Liver (tissue), 8 donors: ENCODE measurements at regions not wholly inside any gene's neighbourhood (a gene's known extent, or its start where the extent isn't known, plus 50 kb on each side); places are given as distances from the start of the nearest gene placed in this dataset.

ENCODE experiments used
- DNase-seq: peaks from one replicate; pipeline ENCODE4 v3.0.0-alpha.2; 2017; ENCODE audit warnings: low spot score
- H3K27ac ChIP-seq, 2 donors: one replicate each; pipeline ENCODE4 v1.7.0; 2013; ENCODE audit warnings: inconsistent platforms in 2 of 2, low read length in 2 of 2, control low read depth in 1 of 2, low read depth in 1 of 2, mild to moderate bottlenecking in 1 of 2
- H3K27me3 ChIP-seq, 4 donors: one replicate each; pipeline versions ENCODE4 v1.6.1 to v1.7.0; 2013; ENCODE audit warnings: low read length in 3 of 4, inconsistent platforms in 1 of 4, mild to moderate bottlenecking in 1 of 4, moderate library complexity in 1 of 4; ENCODE audit not compliant: control insufficient read depth in 4 of 4, insufficient read depth in 4 of 4
- H3K36me3 ChIP-seq, 4 donors: one replicate each; pipeline versions ENCODE4 v1.6.1 to v1.7.0; 2013; ENCODE audit warnings: low read length in 3 of 4, mild to moderate bottlenecking in 3 of 4, low read depth in 1 of 4, moderate library complexity in 1 of 4; ENCODE audit not compliant: control insufficient read depth in 4 of 4, insufficient read depth in 3 of 4
- H3K4me1 ChIP-seq, 4 donors: one replicate each; pipeline versions ENCODE4 v1.6.1 to v1.7.0; 2013; ENCODE audit warnings: low read length in 3 of 4, mild to moderate bottlenecking in 3 of 4, moderate library complexity in 1 of 4; ENCODE audit not compliant: control insufficient read depth in 4 of 4, insufficient read depth in 4 of 4
- H3K4me3 ChIP-seq, 3 donors: one replicate each; pipeline versions ENCODE4 v1.6.1 to v1.7.0; 2013; ENCODE audit warnings: low read length in 3 of 3, control low read depth in 1 of 3, low read depth in 1 of 3, mild to moderate bottlenecking in 1 of 3
- H3K9ac ChIP-seq, 2 donors: one replicate each; pipeline ENCODE4 v1.7.0; 2013; ENCODE audit warnings: low read length in 2 of 2, mild to moderate bottlenecking in 2 of 2, moderate library complexity in 2 of 2, control low read depth in 1 of 2, low read depth in 1 of 2
- H3K9me3 ChIP-seq, 4 donors: one replicate each; pipeline versions ENCODE4 v1.6.1 to v1.7.0; 2013; ENCODE audit warnings: low read length in 3 of 4; ENCODE audit not compliant: control insufficient read depth in 4 of 4
- EGR1 ChIP-seq, 2 donors: IDR thresholded peaks; 2 replicates each; pipeline ENCODE4 v1.6.1; 2016 to 2018; ENCODE audit warnings: antibody characterized with exemption in 2 of 2, low read depth in 2 of 2
- FOXA1 ChIP-seq: IDR thresholded peaks from 2 replicates; pipeline ENCODE4 v1.6.1; 2016; ENCODE audit warnings: antibody characterized with exemption
- GABPA ChIP-seq, 2 donors: IDR thresholded peaks in 1 of 2; conservative IDR thresholded peaks in 1 of 2; 2 replicates each; pipeline ENCODE4 v1.6.1; 2016; ENCODE audit warnings: antibody characterized with exemption in 2 of 2, mild to moderate bottlenecking in 1 of 2, moderate library complexity in 1 of 2
- HNF4A ChIP-seq, 2 donors: conservative IDR thresholded peaks; 2 replicates each; pipeline ENCODE4 v1.6.1; 2016; ENCODE audit warnings: antibody characterized with exemption in 2 of 2, mild to moderate bottlenecking in 2 of 2
- HNF4G ChIP-seq: IDR thresholded peaks from 2 replicates; pipeline ENCODE4 v1.6.1; 2016; ENCODE audit warnings: antibody characterized with exemption
- JUND ChIP-seq, 2 donors: IDR thresholded peaks; 2 replicates each; pipeline ENCODE4 v1.6.1; 2016; ENCODE audit warnings: antibody characterized with exemption in 2 of 2
- NR2F2 ChIP-seq: IDR thresholded peaks from 2 replicates; pipeline ENCODE4 v1.6.1; 2016; ENCODE audit warnings: antibody characterized with exemption
- RAD21 ChIP-seq, 2 donors: IDR thresholded peaks; 2 replicates each; pipeline ENCODE4 v1.6.1; 2016; ENCODE audit warnings: antibody characterized with exemption in 2 of 2, mild to moderate bottlenecking in 2 of 2
- RXRA ChIP-seq, 2 donors: IDR thresholded peaks; 2 replicates each; pipeline ENCODE4 v1.6.1; 2017 to 2018; ENCODE audit warnings: antibody characterized with exemption in 2 of 2, mild to moderate bottlenecking in 1 of 2
- SP1 ChIP-seq: IDR thresholded peaks from 2 replicates; pipeline ENCODE4 v1.6.1; 2018; ENCODE audit warnings: antibody characterized with exemption, mild to moderate bottlenecking
- YY1 ChIP-seq: IDR thresholded peaks from 2 replicates; pipeline ENCODE4 v1.6.1; 2016; ENCODE audit warnings: antibody characterized with exemption, mild to moderate bottlenecking
- WGBS: extraction: QIAGEN DNeasy Blood & Tissue Kit; methylation state at CpG from one replicate; pipeline ENCODE4 v1.1.7; 2013; 5-methylcytosine and 5-hydroxymethylcytosine counted together
- TF ChIP-seq, protein P1 (sequence below): IDR thresholded peaks from 2 replicates; pipeline ENCODE4 v1.6.1; 2016; ENCODE audit warnings: antibody characterized with exemption, mild to moderate bottlenecking
- TF ChIP-seq, protein P2 (sequence below): IDR thresholded peaks from 2 replicates; pipeline ENCODE4 v1.6.1; 2016; ENCODE audit warnings: antibody characterized with exemption
- TF ChIP-seq, protein P3 (sequence below): fragments of 150-350 bp; IDR thresholded peaks from 2 replicates; pipeline ENCODE4 v1.5.1; 2017; ENCODE audit warnings: improper control_type of control experiment, low read depth, low read length; ENCODE audit not compliant: missing input control
- TF ChIP-seq, protein P4 (sequence below): IDR thresholded peaks from 2 replicates; pipeline ENCODE4 v1.6.1; 2016; ENCODE audit warnings: antibody characterized with exemption
- TF ChIP-seq, protein P5 (sequence below): IDR thresholded peaks from 2 replicates; pipeline ENCODE4 v1.6.1; 2016; ENCODE audit warnings: antibody characterized with exemption
- donor health status: healthy.
- donor health status: healthy.
- donor health status: healthy.
- donor health status: healthy.
- donor health status: healthy.

DNA sequence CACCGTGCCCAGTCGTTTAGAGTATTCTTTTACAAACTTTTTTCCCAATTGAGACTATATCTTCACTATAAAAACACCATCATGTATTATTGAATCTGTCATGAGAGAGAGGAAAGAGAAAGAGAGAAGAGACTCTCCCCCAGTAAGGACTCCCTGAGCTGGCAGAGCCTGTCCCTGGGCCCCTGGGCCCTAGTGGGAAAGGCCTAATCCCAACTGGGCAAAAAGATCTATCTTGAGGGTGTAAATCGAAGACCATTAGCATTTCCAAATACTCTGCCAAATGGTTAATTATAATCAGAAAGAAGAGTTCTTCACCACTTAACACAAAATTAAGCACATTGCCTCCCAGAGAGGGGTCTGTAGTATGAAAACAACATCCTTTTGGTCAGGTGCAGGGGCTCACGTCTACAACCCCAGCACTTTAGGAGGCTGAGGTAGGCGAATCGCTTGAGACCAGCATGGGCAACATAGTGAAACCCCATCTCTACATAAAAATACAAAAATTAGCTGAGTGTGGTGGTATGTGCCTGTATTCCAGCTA, 108.2 kb downstream of the SKIDA1 start:
- TF ChIP-seq RXRA (IDR thresholded peaks at IDR 0.05): no peak
- TF ChIP-seq, protein P1, sequence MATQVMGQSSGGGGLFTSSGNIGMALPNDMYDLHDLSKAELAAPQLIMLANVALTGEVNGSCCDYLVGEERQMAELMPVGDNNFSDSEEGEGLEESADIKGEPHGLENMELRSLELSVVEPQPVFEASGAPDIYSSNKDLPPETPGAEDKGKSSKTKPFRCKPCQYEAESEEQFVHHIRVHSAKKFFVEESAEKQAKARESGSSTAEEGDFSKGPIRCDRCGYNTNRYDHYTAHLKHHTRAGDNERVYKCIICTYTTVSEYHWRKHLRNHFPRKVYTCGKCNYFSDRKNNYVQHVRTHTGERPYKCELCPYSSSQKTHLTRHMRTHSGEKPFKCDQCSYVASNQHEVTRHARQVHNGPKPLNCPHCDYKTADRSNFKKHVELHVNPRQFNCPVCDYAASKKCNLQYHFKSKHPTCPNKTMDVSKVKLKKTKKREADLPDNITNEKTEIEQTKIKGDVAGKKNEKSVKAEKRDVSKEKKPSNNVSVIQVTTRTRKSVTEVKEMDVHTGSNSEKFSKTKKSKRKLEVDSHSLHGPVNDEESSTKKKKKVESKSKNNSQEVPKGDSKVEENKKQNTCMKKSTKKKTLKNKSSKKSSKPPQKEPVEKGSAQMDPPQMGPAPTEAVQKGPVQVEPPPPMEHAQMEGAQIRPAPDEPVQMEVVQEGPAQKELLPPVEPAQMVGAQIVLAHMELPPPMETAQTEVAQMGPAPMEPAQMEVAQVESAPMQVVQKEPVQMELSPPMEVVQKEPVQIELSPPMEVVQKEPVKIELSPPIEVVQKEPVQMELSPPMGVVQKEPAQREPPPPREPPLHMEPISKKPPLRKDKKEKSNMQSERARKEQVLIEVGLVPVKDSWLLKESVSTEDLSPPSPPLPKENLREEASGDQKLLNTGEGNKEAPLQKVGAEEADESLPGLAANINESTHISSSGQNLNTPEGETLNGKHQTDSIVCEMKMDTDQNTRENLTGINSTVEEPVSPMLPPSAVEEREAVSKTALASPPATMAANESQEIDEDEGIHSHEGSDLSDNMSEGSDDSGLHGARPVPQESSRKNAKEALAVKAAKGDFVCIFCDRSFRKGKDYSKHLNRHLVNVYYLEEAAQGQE: no peak
- TF ChIP-seq HNF4G: no peak
- TF ChIP-seq, protein P2, sequence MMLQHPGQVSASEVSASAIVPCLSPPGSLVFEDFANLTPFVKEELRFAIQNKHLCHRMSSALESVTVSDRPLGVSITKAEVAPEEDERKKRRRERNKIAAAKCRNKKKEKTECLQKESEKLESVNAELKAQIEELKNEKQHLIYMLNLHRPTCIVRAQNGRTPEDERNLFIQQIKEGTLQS: no peak
- TF ChIP-seq, protein P3, sequence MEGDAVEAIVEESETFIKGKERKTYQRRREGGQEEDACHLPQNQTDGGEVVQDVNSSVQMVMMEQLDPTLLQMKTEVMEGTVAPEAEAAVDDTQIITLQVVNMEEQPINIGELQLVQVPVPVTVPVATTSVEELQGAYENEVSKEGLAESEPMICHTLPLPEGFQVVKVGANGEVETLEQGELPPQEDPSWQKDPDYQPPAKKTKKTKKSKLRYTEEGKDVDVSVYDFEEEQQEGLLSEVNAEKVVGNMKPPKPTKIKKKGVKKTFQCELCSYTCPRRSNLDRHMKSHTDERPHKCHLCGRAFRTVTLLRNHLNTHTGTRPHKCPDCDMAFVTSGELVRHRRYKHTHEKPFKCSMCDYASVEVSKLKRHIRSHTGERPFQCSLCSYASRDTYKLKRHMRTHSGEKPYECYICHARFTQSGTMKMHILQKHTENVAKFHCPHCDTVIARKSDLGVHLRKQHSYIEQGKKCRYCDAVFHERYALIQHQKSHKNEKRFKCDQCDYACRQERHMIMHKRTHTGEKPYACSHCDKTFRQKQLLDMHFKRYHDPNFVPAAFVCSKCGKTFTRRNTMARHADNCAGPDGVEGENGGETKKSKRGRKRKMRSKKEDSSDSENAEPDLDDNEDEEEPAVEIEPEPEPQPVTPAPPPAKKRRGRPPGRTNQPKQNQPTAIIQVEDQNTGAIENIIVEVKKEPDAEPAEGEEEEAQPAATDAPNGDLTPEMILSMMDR: no peak
- TF ChIP-seq GABPA (IDR thresholded peaks at IDR 0.05 in 1 of 2, conservative IDR thresholded peaks at IDR 0.05 in 1 of 2): no peak
- TF ChIP-seq, protein P4, sequence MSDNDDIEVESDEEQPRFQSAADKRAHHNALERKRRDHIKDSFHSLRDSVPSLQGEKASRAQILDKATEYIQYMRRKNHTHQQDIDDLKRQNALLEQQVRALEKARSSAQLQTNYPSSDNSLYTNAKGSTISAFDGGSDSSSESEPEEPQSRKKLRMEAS: no peak
- TF ChIP-seq HNF4A (conservative IDR thresholded peaks at IDR 0.05): no peak
- TF ChIP-seq EGR1 (IDR thresholded peaks at IDR 0.05; ENCODE audit: low read depth in 2 of 2): no peak
- no peak for TF ChIP-seq JUND (IDR thresholded peaks at IDR 0.05)
- Histone ChIP-seq H3K36me3 (no peaks in the 10 kb centered on the region), H3K4me3 (no peak overlapping the region), H3K9me3 (no peaks in the 10 kb centered on the region), H3K4me1 (no peaks in the 10 kb centered on the region), H3K27me3 (no peaks in the 10 kb centered on the region), H3K27ac (no peak overlapping the region), H3K9ac (no peak overlapping the region)
- no peak for DNase-seq
- WGBS: 85% methylated on average over 6 of the region's 6 CpGs

DNA sequence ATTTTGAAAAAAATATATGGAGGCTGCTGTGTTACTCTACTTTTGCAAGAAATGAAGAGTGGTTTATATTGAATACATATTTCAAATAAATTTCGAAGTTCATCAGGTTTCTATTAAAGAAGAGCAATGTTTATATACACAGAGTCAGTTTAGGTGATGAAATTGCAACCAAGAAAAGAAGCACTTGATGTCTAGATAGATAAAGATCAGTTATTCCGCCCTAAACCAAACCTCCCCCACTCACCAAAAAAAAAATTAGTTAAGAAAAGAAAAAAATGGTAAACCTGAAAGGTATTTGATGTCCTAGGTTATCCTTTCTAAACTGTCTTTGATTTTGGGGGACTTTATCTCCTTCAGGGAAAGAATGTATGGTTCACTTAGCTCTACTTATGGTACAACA, 111.8 kb downstream of the SKIDA1 start:
- H3K4me3 ChIP-seq: no peak overlapping the region
- H3K4me1 ChIP-seq: no peaks in the 10 kb centered on the region
- 73% methylated on average over 2 of the region's 2 CpGs for WGBS
- no peaks in the 10 kb centered on the region for H3K9me3 ChIP-seq
- H3K27me3 ChIP-seq: peaks cover 0 to 2% (median 0%) of the 10 kb centered on the region in 4 donors
- no peak overlapping the region for H3K9ac ChIP-seq
- no peak overlapping the region for H3K27ac ChIP-seq
- H3K36me3 ChIP-seq: no peaks in the 10 kb centered on the region
- no peak for DNase-seq
- TF ChIP-seq YY1 (no peak), RXRA (IDR thresholded peaks at IDR 0.05) (no peak), GABPA (IDR thresholded peaks at IDR 0.05 in 1 of 2, conservative IDR thresholded peaks at IDR 0.05 in 1 of 2) (no peak), SP1 (no peak), HNF4G (no peak), JUND (IDR thresholded peaks at IDR 0.05) (no peak), FOXA1 (no peak), HNF4A (conservative IDR thresholded peaks at IDR 0.05) (no peak), RAD21 (IDR thresholded peaks at IDR 0.05) (no peak), NR2F2 (no peak)
- TF ChIP-seq, protein P5, sequence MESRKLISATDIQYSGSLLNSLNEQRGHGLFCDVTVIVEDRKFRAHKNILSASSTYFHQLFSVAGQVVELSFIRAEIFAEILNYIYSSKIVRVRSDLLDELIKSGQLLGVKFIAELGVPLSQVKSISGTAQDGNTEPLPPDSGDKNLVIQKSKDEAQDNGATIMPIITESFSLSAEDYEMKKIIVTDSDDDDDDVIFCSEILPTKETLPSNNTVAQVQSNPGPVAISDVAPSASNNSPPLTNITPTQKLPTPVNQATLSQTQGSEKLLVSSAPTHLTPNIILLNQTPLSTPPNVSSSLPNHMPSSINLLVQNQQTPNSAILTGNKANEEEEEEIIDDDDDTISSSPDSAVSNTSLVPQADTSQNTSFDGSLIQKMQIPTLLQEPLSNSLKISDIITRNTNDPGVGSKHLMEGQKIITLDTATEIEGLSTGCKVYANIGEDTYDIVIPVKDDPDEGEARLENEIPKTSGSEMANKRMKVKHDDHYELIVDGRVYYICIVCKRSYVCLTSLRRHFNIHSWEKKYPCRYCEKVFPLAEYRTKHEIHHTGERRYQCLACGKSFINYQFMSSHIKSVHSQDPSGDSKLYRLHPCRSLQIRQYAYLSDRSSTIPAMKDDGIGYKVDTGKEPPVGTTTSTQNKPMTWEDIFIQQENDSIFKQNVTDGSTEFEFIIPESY: no peak
- TF ChIP-seq, protein P4: no peak
- TF ChIP-seq, protein P3: no peak
- TF ChIP-seq, protein P2: no peak
- TF ChIP-seq, protein P1: no peak
